ENCODE measurements at regions not wholly inside any gene's neighbourhood (a gene's known extent, or its start where the extent isn't known, plus 50 kb on each side); places are given as distances from the start of the nearest gene placed in this dataset.

GRCh38 chr7:89958525-89959068, 195.7 kb upstream of the STEAP1 start:
- FAIRE-seq = no peak
- Histone ChIP-seq H3K4me3 (no peak overlapping the region), H3K27me3 (no peaks in the 10 kb centered on the region), H3K9me3 (no peaks in the 10 kb centered on the region), H3K27ac (no peak overlapping the region), H3K36me3 (no peaks in the 10 kb centered on the region), H3K4me1 (no peaks in the 10 kb centered on the region)
- no peak for DNase-seq
- intact Hi-C loops (cut with DNase I) = no loop called here
- no peak for ATAC-seq
- TF ChIP-seq, protein P1, sequence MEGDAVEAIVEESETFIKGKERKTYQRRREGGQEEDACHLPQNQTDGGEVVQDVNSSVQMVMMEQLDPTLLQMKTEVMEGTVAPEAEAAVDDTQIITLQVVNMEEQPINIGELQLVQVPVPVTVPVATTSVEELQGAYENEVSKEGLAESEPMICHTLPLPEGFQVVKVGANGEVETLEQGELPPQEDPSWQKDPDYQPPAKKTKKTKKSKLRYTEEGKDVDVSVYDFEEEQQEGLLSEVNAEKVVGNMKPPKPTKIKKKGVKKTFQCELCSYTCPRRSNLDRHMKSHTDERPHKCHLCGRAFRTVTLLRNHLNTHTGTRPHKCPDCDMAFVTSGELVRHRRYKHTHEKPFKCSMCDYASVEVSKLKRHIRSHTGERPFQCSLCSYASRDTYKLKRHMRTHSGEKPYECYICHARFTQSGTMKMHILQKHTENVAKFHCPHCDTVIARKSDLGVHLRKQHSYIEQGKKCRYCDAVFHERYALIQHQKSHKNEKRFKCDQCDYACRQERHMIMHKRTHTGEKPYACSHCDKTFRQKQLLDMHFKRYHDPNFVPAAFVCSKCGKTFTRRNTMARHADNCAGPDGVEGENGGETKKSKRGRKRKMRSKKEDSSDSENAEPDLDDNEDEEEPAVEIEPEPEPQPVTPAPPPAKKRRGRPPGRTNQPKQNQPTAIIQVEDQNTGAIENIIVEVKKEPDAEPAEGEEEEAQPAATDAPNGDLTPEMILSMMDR (IDR thresholded peaks at IDR 0.05) = no peak

GRCh38 chr7:89966067-89966664, 188.1 kb upstream of the STEAP1 start:
- Histone ChIP-seq H3K4me1 (no peaks in the 10 kb centered on the region), H3K27ac (no peak overlapping the region), H3K27me3 (no peaks in the 10 kb centered on the region), H3K36me3 (no peaks in the 10 kb centered on the region), H3K4me3 (no peak overlapping the region), H3K9me3 (no peaks in the 10 kb centered on the region)
- TF ChIP-seq, protein P1 (IDR thresholded peaks at IDR 0.05) = no peak
- intact Hi-C loops (cut with DNase I) = no loop called here
- WGBS, 2 donors = 39 to 44% methylated on average over 4 of the region's 4 CpGs
- FAIRE-seq (no peak), ATAC-seq (no peak), DNase-seq (no peak)

- ATAC-seq (no peak), DNase-seq (no peak)
- no peaks in the 10 kb centered on the region for H3K36me3 ChIP-seq
Measured at GRCh38 chr7:89975577-89975976, 178.7 kb upstream of the STEAP1 start.

GRCh38 chr7:89987665-89988064, 166.6 kb upstream of the STEAP1 start:
- intact Hi-C loops (cut with DNase I) = no loop called here
- Histone ChIP-seq H3K27ac (no peak overlapping the region), H3K9me3 (no peaks in the 10 kb centered on the region), H3K4me1 (no peaks in the 10 kb centered on the region), H3K27me3 (no peaks in the 10 kb centered on the region), H3K36me3 (no peaks in the 10 kb centered on the region), H3K4me3 (no peak overlapping the region)
- 19 to 27% methylated on average over 3 of the region's 3 CpGs for WGBS, 2 donors
- TF ChIP-seq, protein P1 (IDR thresholded peaks at IDR 0.05) = no peak
- ATAC-seq = no peak
- DNase-seq = no peak
- FAIRE-seq = no peak

More at GRCh38 chr7:89975577-89975976, 178.7 kb upstream of the STEAP1 start:
- Histone ChIP-seq H3K4me1 (no peaks in the 10 kb centered on the region), H3K9me3 (no peaks in the 10 kb centered on the region), H3K27ac (no peak overlapping the region), H3K27me3 (no peaks in the 10 kb centered on the region), H3K4me3 (no peak overlapping the region)
- no peak for FAIRE-seq
- TF ChIP-seq, protein P1 (IDR thresholded peaks at IDR 0.05) = no peak
- 60 to 69% methylated on average over 2 of the region's 2 CpGs for WGBS, 2 donors
- intact Hi-C loops (cut with DNase I) = no loop called here

- no peak for FAIRE-seq
- WGBS, 2 donors = 6 to 14% methylated on average over 1 of the region's 1 CpG
- Histone ChIP-seq H3K27me3 (no peaks in the 10 kb centered on the region), H3K27ac (no peak overlapping the region), H3K9me3 (no peaks in the 10 kb centered on the region), H3K36me3 (no peaks in the 10 kb centered on the region), H3K4me3 (no peak overlapping the region), H3K4me1 (no peaks in the 10 kb centered on the region)
- TF ChIP-seq, protein P1 (IDR thresholded peaks at IDR 0.05) = no peak
- intact Hi-C loops (cut with DNase I) = no loop called here
- no peak for DNase-seq
- no peak for ATAC-seq
Measured at GRCh38 chr7:89988074-89988473, 166.2 kb upstream of the STEAP1 start.
